MCF 10A (cell line): ENCODE measurements at regions not wholly inside any gene's neighbourhood (a gene's known extent, or its start where the extent isn't known, plus 50 kb on each side); places are given as distances from the start of the nearest gene placed in this dataset.

Experiments
- BruUV-seq: library from RNA; stranded (reverse); fragments of 400-500 nt; replicated peaks from 2 replicates; lab custom pipeline; 2021; lab: Mats Ljungman, UMichigan
- CTCF ChIA-PET: fragments of 300-600 bp; sonication (Branson Sonifier 250); formaldehyde crosslinking; extraction: SDS; loops from one replicate; lab custom pipeline; 2021; ENCODE audit warnings: antibody characterized with exemption, inconsistent platforms; lab: Yijun Ruan, JAX
- POLR2A ChIA-PET: fragments of 300-600, 350-650 bp; sonication (Branson Sonifier 250); formaldehyde crosslinking; extraction: SDS; loops from one replicate; lab custom pipeline; 2020; ENCODE audit warnings: antibody characterized with exemption, inconsistent platforms; lab: Yijun Ruan, JAX
- DNase-seq: peaks from one replicate; pipeline ENCODE4 v3.0.0-alpha.2; 2018; ENCODE audit not compliant: unreplicated experiment
- H3K27ac Mint-ChIP-seq: one replicate; pipeline ENCODE4 v1.8.0; 2022; ENCODE audit warnings: mild to moderate bottlenecking, low read depth, mixed read lengths; ENCODE audit not compliant: unreplicated experiment
- H3K27me3 Mint-ChIP-seq: one replicate; pipeline ENCODE4 v1.8.0; 2022; ENCODE audit warnings: mixed read lengths; ENCODE audit not compliant: insufficient read depth, unreplicated experiment
- H3K36me3 Mint-ChIP-seq: one replicate; pipeline ENCODE4 v1.8.0; 2022; ENCODE audit warnings: mild to moderate bottlenecking, moderate library complexity, mixed read lengths; ENCODE audit not compliant: insufficient read depth, unreplicated experiment
- H3K4me1 Mint-ChIP-seq: one replicate; pipeline ENCODE4 v1.8.0; 2022; ENCODE audit warnings: mixed read lengths; ENCODE audit not compliant: insufficient read depth, unreplicated experiment
- H3K4me3 Mint-ChIP-seq: one replicate; pipeline ENCODE4 v1.8.0; 2022; ENCODE audit warnings: mild to moderate bottlenecking, moderate library complexity, mixed read lengths; ENCODE audit not compliant: unreplicated experiment
- H3K9me3 Mint-ChIP-seq: one replicate; pipeline ENCODE4 v1.8.0; 2022; ENCODE audit warnings: mixed read lengths; ENCODE audit not compliant: unreplicated experiment
- CTCF ChIP-seq: fragments of 200-600 bp; IDR thresholded peaks from one replicate; pipeline ENCODE4 v1.8.0; 2022; ENCODE audit warnings: antibody characterized with exemption, mild to moderate bottlenecking; ENCODE audit not compliant: unreplicated experiment
- intact Hi-C: fragments of 100-400 bp; cut with micrococcal nuclease; formaldehyde crosslinking; loops from 2 replicates; pipeline ENCODE4 v1.14.1; 2022

- H3K4me3 Mint-ChIP-seq, result no peak overlapping the region
- POLR2A ChIA-PET, result no interaction called here
- intact Hi-C loops, result loop anchor here (5.0 kb wide), 1 partner anchor 108 kb away; no protein-coding TSS in a partner anchor
- CTCF ChIA-PET, result interaction anchor here (0.7 kb wide), 1 partner anchor 133 kb away, joined by 4 read pairs; no protein-coding TSS in a partner anchor
- no TSS peak for BruUV-seq
- H3K27ac Mint-ChIP-seq, result no peak overlapping the region
- no peaks in the 10 kb centered on the region for H3K4me1 Mint-ChIP-seq
- H3K9me3 Mint-ChIP-seq, result no peaks in the 10 kb centered on the region
- no peak for TF ChIP-seq CTCF
- H3K27me3 Mint-ChIP-seq, result no peaks in the 10 kb centered on the region
- no peak for DNase-seq
- no peaks in the 10 kb centered on the region for H3K36me3 Mint-ChIP-seq
Measured at GRCh38 chr1:90854397-90854924, 137.4 kb upstream of the BARHL2 start.

DNA sequence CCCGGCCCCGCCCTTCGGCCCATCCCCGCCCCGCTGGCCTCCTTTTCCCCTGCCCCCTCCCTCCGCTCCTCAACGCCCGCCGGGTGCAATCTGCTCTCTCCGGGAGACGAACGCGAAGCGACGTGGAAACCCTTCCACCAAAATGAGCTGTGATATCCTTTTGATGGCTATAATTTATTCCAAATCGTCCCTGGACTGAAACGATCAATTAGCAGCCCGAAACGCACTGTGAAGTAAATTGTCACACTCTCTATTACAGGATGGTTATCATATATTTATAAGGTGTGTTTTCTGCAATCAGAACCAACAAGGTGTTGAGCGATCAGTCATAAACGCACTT is 134.6 kb upstream of the BARHL2 start:
- POLR2A ChIA-PET, result no interaction called here
- Mint-ChIP-seq H3K27me3 (no peaks in the 10 kb centered on the region), H3K27ac (no peak overlapping the region), H3K4me3 (peak overlapping the region; percentile 65), H3K9me3 (no peaks in the 10 kb centered on the region), H3K4me1 (no peaks in the 10 kb centered on the region), H3K36me3 (peaks cover 6% of the 10 kb centered on the region)
- no TSS peak for BruUV-seq
- no peak for TF ChIP-seq CTCF
- CTCF ChIA-PET, result interaction anchor here (0.6 to 1.8 kb wide), 7 partner anchors 13 to 874 kb away, joined by 3 to 4 read pairs (median 3); no protein-coding TSS in a partner anchor
- DNase-seq, result no peak
- intact Hi-C loops, result loop anchor here (5.0 kb wide), 1 partner anchor 111 kb away; no protein-coding TSS in a partner anchor

GRCh38 chr1:90850898-90851710 is 134.0 kb upstream of the BARHL2 start:
- peak; percentile 70 for DNase-seq
- Mint-ChIP-seq H3K9me3 (no peaks in the 10 kb centered on the region), H3K27ac (no peak overlapping the region), H3K4me1 (no peaks in the 10 kb centered on the region), H3K4me3 (peak overlapping the region; percentile 65), H3K36me3 (peaks cover 6% of the 10 kb centered on the region), H3K27me3 (no peaks in the 10 kb centered on the region)
- BruUV-seq, result no TSS peak
- peak; percentile 70 for TF ChIP-seq CTCF
- ChIA-PET POLR2A (no interaction called here), CTCF (interaction anchor here (0.6 to 1.8 kb wide), 8 partner anchors 9 to 1070 kb away, joined by 3 to 4 read pairs (median 3); no protein-coding TSS in a partner anchor)
- intact Hi-C loops, result loop anchor here (1.0 to 5.0 kb wide), 2 partner anchors 111 to 130 kb away; no protein-coding TSS in a partner anchor
